Astrocyte (in vitro differentiated cells and primary cell): ENCODE measurements at regions not wholly inside any gene's neighbourhood (a gene's known extent, or its start where the extent isn't known, plus 50 kb on each side); places are given as distances from the start of the nearest gene placed in this dataset.

ENCODE experiments used
- DNase-seq: peaks from one replicate; pipeline ENCODE4 v3.0.0-alpha.2; 2010; ENCODE audit warnings: low read depth
- FAIRE-seq: peaks from 2 replicates; lab custom pipeline; 2011; peaks lifted over from hg19 to GRCh38; lab: Jason Lieb, UNC
- H2AFZ ChIP-seq: 2 replicates; pipeline ENCODE4 v1.6.0; 2012; ENCODE audit warnings: low read depth, low read length, inconsistent platforms
- H3K27ac ChIP-seq: 2 replicates; pipeline ENCODE4 v1.5.1; 2011; ENCODE audit warnings: low read depth, low read length, inconsistent platforms
- H3K27me3 ChIP-seq: 2 replicates; pipeline ENCODE4 v1.6.0; 2011; ENCODE audit warnings: low read length, inconsistent platforms; ENCODE audit not compliant: insufficient read depth
- H3K36me3 ChIP-seq: 2 replicates; pipeline ENCODE4 v1.5.1; 2011; ENCODE audit warnings: low read length, inconsistent platforms; ENCODE audit not compliant: insufficient read depth
- H3K4me1 ChIP-seq: 2 replicates; pipeline ENCODE4 v1.5.1; 2011; ENCODE audit warnings: low read length, inconsistent platforms; ENCODE audit not compliant: insufficient read depth
- H3K4me2 ChIP-seq: 2 replicates; pipeline ENCODE4 v1.6.0; 2012; ENCODE audit warnings: low read length, inconsistent platforms
- H3K4me3 ChIP-seq: 2 replicates; pipeline ENCODE4 v1.5.1; 2011; ENCODE audit warnings: low read depth, mild to moderate bottlenecking, low read length, inconsistent platforms; ENCODE audit not compliant: insufficient read depth
- H3K79me2 ChIP-seq: 2 replicates; pipeline ENCODE4 v1.6.0; 2012; ENCODE audit warnings: mild to moderate bottlenecking, low read length, inconsistent platforms; ENCODE audit not compliant: insufficient read depth
- H3K9ac ChIP-seq: 2 replicates; pipeline ENCODE4 v1.6.0; 2012; ENCODE audit warnings: mild to moderate bottlenecking, low read length, inconsistent platforms
- H3K9me3 ChIP-seq: 2 replicates; pipeline ENCODE4 v1.5.1; 2012; ENCODE audit warnings: low read depth, mild to moderate bottlenecking, low read length, inconsistent platforms; ENCODE audit not compliant: insufficient read depth
- H4K20me1 ChIP-seq: 2 replicates; pipeline ENCODE4 v1.6.0; 2012; ENCODE audit warnings: low read length, inconsistent platforms; ENCODE audit not compliant: insufficient read depth
- H3K27ac Mint-ChIP-seq: one replicate; pipeline ENCODE4 v1.8.0; 2021; ENCODE audit warnings: mild to moderate bottlenecking, mixed read lengths; ENCODE audit not compliant: unreplicated experiment
- H3K27me3 Mint-ChIP-seq: one replicate; pipeline ENCODE4 v1.8.0; 2021; ENCODE audit warnings: low read depth, mixed read lengths; ENCODE audit not compliant: unreplicated experiment
- H3K36me3 Mint-ChIP-seq: one replicate; pipeline ENCODE4 v1.8.0; 2021; ENCODE audit warnings: low read depth, mixed read lengths; ENCODE audit not compliant: unreplicated experiment
- H3K4me1 Mint-ChIP-seq: one replicate; pipeline ENCODE4 v1.8.0; 2021; ENCODE audit warnings: low read depth, mixed read lengths; ENCODE audit not compliant: unreplicated experiment
- H3K4me3 Mint-ChIP-seq: one replicate; pipeline ENCODE4 v1.8.0; 2021; ENCODE audit warnings: mild to moderate bottlenecking, moderate library complexity, mixed read lengths; ENCODE audit not compliant: unreplicated experiment
- H3K9me3 Mint-ChIP-seq: one replicate; pipeline ENCODE4 v1.8.0; 2021; ENCODE audit warnings: mild to moderate bottlenecking, mixed read lengths; ENCODE audit not compliant: unreplicated experiment
- EZH2 ChIP-seq: IDR thresholded peaks from 2 replicates; pipeline ENCODE4 v1.6.1; 2012; ENCODE audit warnings: mild to moderate bottlenecking, low read length, inconsistent platforms; ENCODE audit not compliant: insufficient read depth
- TF ChIP-seq, protein P1 (sequence below): IDR thresholded peaks from 2 replicates; pipeline ENCODE4 v1.5.1; 2011; ENCODE audit warnings: low read depth, mild to moderate bottlenecking, inconsistent platforms, low read length, moderate library complexity; ENCODE audit not compliant: insufficient read depth

DNA sequence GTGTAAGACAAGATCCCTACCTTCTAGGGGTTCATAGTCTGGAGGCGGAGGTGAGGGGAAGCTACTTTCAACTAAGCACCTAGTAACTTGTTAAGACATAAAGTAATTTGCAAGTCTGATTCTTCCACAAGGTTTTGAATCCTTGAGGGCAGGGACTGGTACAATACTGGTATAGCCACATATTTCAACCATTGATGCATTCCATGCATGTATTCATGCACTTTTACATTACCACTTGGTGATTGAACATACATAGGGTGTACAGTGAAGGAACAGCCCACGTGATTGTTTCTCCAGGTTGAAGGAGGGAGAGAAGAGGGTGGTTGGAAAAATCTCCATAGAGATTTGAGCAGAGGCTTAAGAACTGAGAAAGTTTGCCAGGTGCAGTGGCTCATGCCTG, 62.0 kb upstream of the PAX6 start:
- Histone ChIP-seq H3K79me2 (no peaks in the 10 kb centered on the region), H3K9me3 (no peaks in the 10 kb centered on the region), H3K4me2 (no peak overlapping the region), H3K27me3 (no peaks in the 10 kb centered on the region), H3K36me3 (no peaks in the 10 kb centered on the region), H2AFZ (no peak overlapping the region), H3K4me1 (peaks cover 20% of the 10 kb centered on the region), H3K4me3 (no peak overlapping the region), H4K20me1 (no peaks in the 10 kb centered on the region), H3K27ac (no peak overlapping the region), H3K9ac (no peak overlapping the region)
- H3K9me3 Mint-ChIP-seq, result no peaks in the 10 kb centered on the region
- FAIRE-seq (no peak), DNase-seq (no peak)
- H3K4me3 Mint-ChIP-seq, result no peak overlapping the region
- H3K27me3 Mint-ChIP-seq, result peaks cover 10% of the 10 kb centered on the region
- TF ChIP-seq EZH2, result no peak
- TF ChIP-seq, protein P1, sequence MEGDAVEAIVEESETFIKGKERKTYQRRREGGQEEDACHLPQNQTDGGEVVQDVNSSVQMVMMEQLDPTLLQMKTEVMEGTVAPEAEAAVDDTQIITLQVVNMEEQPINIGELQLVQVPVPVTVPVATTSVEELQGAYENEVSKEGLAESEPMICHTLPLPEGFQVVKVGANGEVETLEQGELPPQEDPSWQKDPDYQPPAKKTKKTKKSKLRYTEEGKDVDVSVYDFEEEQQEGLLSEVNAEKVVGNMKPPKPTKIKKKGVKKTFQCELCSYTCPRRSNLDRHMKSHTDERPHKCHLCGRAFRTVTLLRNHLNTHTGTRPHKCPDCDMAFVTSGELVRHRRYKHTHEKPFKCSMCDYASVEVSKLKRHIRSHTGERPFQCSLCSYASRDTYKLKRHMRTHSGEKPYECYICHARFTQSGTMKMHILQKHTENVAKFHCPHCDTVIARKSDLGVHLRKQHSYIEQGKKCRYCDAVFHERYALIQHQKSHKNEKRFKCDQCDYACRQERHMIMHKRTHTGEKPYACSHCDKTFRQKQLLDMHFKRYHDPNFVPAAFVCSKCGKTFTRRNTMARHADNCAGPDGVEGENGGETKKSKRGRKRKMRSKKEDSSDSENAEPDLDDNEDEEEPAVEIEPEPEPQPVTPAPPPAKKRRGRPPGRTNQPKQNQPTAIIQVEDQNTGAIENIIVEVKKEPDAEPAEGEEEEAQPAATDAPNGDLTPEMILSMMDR, result no peak
- peaks cover 24% of the 10 kb centered on the region for H3K4me1 Mint-ChIP-seq
- no peak overlapping the region for H3K27ac Mint-ChIP-seq
- no peaks in the 10 kb centered on the region for H3K36me3 Mint-ChIP-seq

DNA sequence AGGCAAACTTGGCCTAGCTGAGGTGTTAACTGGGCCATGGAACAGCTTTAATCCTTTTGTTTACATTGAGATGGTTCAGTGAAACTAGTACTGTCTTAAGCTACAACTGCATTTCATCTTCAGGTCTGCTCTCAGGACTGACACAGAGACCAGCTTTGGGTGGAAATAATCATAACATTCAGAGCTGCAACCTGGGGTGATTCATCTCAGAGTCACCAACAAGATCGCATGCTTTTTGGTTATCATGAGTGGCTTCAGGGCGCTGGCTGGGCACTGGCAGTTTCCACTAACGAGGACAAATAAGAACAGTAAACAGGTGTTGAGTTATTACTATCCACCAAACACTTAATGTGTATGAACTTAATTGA, 60.9 kb upstream of the PAX6 start:
- H3K27ac ChIP-seq, result no peak overlapping the region
- no peaks in the 10 kb centered on the region for H3K36me3 ChIP-seq
- H3K4me3 ChIP-seq, result no peak overlapping the region
- no peaks in the 10 kb centered on the region for H4K20me1 ChIP-seq
- no peak overlapping the region for H3K4me2 ChIP-seq
- peaks cover 20% of the 10 kb centered on the region for H3K4me1 ChIP-seq
- H3K9me3 ChIP-seq, result no peaks in the 10 kb centered on the region
- Mint-ChIP-seq H3K4me3 (no peak overlapping the region), H3K36me3 (no peaks in the 10 kb centered on the region), H3K4me1 (peaks cover 21% of the 10 kb centered on the region), H3K27ac (no peak overlapping the region), H3K9me3 (no peaks in the 10 kb centered on the region), H3K27me3 (peaks cover 10% of the 10 kb centered on the region)
- DNase-seq, result no peak
- no peaks in the 10 kb centered on the region for H3K79me2 ChIP-seq
- H3K27me3 ChIP-seq, result no peaks in the 10 kb centered on the region
- H3K9ac ChIP-seq, result no peak overlapping the region
- peak; percentile 9 for FAIRE-seq
- no peak overlapping the region for H2AFZ ChIP-seq
- no peak for TF ChIP-seq EZH2

DNA sequence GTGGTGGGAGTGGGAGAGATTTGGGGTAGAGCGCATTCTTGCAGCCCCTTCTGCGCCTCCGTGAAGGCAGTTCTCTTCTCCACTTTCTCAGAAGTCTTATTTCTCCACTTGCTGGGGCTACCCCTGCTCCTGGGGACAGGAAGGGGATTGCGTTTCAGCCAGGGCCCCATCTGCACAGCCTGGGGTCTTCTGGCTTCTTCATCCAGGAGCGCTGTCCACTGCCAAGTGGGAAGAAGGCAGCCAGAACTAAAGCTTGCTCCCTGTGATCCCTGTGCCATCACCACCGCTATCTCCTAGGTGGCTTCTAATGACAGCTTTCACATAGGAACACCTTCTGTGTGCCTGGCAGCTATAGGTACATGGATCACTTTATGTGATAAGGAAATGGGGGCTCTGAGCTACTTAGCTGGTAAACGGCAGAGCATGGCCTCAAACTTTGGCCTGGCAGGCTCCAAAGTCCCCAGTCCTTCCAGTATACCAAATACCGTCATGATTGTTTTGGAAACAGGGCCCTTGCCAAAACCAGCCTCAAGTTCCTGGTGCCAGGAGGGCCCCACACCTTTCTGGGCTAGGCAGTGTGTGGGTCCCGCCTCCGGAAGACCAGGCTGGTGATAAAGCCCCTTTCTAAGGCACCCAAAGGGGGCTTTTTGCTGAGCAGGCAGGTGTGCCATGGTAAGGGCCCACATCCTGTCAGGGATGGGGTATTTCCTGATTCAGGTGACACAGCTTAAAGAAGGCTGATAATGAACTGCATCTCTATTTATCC, 60.4 kb upstream of the PAX6 start:
- Mint-ChIP-seq H3K4me1 (peaks cover 18% of the 10 kb centered on the region), H3K4me3 (no peak overlapping the region), H3K36me3 (no peaks in the 10 kb centered on the region), H3K27me3 (peaks cover 10% of the 10 kb centered on the region), H3K9me3 (no peaks in the 10 kb centered on the region), H3K27ac (no peak overlapping the region)
- no peaks in the 10 kb centered on the region for H3K9me3 ChIP-seq
- no peaks in the 10 kb centered on the region for H4K20me1 ChIP-seq
- FAIRE-seq (no peak), DNase-seq (no peak)
- TF ChIP-seq, protein P1, result no peak
- TF ChIP-seq EZH2, result no peak
- H3K4me2 ChIP-seq, result peak overlapping the region; percentile 51
- no peaks in the 10 kb centered on the region for H3K27me3 ChIP-seq
- peaks cover 19% of the 10 kb centered on the region for H3K4me1 ChIP-seq
- no peaks in the 10 kb centered on the region for H3K79me2 ChIP-seq
- H2AFZ ChIP-seq, result peak overlapping the region; percentile 6
- no peak overlapping the region for H3K4me3 ChIP-seq
- H3K27ac ChIP-seq, result no peak overlapping the region
- no peak overlapping the region for H3K9ac ChIP-seq
- no peaks in the 10 kb centered on the region for H3K36me3 ChIP-seq
